ENCODE measurements at regions not wholly inside any gene's neighbourhood (a gene's known extent, or its start where the extent isn't known, plus 50 kb on each side); places are given as distances from the start of the nearest gene placed in this dataset.

GRCh38 chr2:12430407-12431133 lies 286.2 kb upstream of the TRIB2 start:
- no peak for TF ChIP-seq CTCF (IDR thresholded peaks at IDR 0.05; ENCODE audit: borderline replicate concordance, control extremely low read depth, extremely low read depth, insufficient read depth, missing control alignments)
- DNase-seq (ENCODE audit: low spot score) = peak; percentile 51
- in situ Hi-C loops (cut with MboI; ENCODE audit: low sequenced_read_pairs, unreplicated experiment) = no loop called here

DNA sequence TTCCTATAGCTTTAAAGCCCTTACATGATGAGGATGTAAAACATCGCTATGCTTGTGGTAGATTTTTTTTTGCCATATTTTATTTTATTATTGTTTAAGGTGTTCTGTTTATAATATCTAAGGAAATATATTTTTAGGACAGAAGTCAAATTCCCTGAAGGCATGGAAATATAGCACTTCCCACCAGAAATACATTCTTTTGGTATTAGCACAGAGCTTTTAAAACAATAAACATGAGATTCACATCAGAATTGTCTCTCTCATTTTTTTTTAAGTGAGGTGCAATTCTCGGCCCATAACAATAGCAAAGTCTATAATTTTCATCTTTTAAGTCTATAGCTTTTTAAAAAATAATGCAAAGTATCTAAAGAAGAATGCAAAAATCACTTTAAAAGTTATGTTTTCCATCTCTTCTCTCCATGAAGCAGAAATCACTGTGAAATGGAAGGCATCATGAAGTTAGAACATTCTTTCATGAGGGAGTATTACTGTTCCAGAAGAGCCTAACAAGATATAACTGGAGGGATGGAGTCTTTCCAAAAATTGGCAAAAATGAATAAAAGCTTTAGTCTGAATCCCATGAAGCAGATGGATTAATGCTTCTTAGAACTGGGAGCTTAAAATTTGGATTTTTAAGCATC lies 283.6 kb upstream of the TRIB2 start:
- DNase-seq (ENCODE audit: low spot score) = no peak
- TF ChIP-seq CTCF (IDR thresholded peaks at IDR 0.05; ENCODE audit: borderline replicate concordance, control extremely low read depth, extremely low read depth, insufficient read depth, missing control alignments) = no peak
- in situ Hi-C loops (cut with MboI; ENCODE audit: low sequenced_read_pairs, unreplicated experiment) = no loop called here

DNA sequence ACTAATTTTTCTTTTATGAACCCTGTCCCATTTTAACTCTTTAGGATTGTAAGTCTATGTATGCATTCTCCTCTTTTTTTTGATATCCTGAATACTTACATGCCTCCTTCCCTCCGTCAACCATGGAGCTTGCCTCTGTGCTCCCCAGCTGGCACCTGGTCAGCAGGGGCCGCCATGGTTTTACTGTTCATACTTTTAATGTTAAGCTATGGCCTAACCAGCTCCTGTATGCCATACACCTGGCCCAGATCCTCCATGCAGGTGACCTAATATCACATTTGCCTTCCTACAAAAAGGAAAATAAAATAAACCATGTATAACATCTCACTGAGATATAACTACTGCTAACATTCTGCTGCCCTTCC lies 283.1 kb upstream of the TRIB2 start:
- peak; percentile 16 for TF ChIP-seq CTCF (IDR thresholded peaks at IDR 0.05; ENCODE audit: borderline replicate concordance, control extremely low read depth, extremely low read depth, insufficient read depth, missing control alignments)
- no peak for DNase-seq (ENCODE audit: low spot score)
- in situ Hi-C loops (cut with MboI; ENCODE audit: low sequenced_read_pairs, unreplicated experiment) = no loop called here

DNA sequence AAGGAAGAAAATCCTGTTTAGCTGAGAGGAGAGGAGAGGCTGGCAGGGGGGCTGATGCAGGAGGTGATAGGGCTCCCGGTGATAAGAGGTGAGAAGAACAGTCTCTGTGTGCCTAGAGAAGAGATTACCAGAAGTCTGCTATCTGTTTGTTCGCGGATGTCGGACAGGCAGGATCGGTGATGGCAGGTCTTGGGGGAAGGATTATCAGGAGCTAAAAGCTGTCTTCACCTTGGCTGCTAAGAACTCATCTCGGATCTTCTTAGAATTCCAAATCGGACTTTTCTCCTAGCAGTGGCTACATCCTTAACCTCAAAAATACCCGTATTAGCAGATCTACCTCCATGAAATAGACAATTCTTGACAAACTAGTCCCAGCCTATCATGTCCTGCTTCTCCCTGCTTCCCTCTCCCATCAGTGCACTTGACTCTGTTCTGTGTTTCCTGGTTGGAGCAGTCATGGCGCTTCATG lies 282.1 kb upstream of the TRIB2 start:
- no peak for DNase-seq (ENCODE audit: low spot score)
- in situ Hi-C loops (cut with MboI; ENCODE audit: low sequenced_read_pairs, unreplicated experiment) = no loop called here
- TF ChIP-seq CTCF (IDR thresholded peaks at IDR 0.05; ENCODE audit: borderline replicate concordance, control extremely low read depth, extremely low read depth, insufficient read depth, missing control alignments) = no peak

GRCh38 chr2:12435430-12436222 lies 281.1 kb upstream of the TRIB2 start:
- in situ Hi-C loops (cut with MboI; ENCODE audit: low sequenced_read_pairs, unreplicated experiment) = no loop called here
- no peak for DNase-seq (ENCODE audit: low spot score)
- TF ChIP-seq CTCF (IDR thresholded peaks at IDR 0.05; ENCODE audit: borderline replicate concordance, control extremely low read depth, extremely low read depth, insufficient read depth, missing control alignments) = no peak

- DNase-seq (ENCODE audit: low spot score) = no peak
- in situ Hi-C loops (cut with MboI; ENCODE audit: low sequenced_read_pairs, unreplicated experiment) = no loop called here
- TF ChIP-seq CTCF (IDR thresholded peaks at IDR 0.05; ENCODE audit: borderline replicate concordance, control extremely low read depth, extremely low read depth, insufficient read depth, missing control alignments) = no peak
Measured at GRCh38 chr2:12436483-12436882, 280.3 kb upstream of the TRIB2 start.

All from GM13976 (cell line).